ENCODE measurements at regions not wholly inside any gene's neighbourhood (a gene's known extent, or its start where the extent isn't known, plus 50 kb on each side); places are given as distances from the start of the nearest gene placed in this dataset.

DNA sequence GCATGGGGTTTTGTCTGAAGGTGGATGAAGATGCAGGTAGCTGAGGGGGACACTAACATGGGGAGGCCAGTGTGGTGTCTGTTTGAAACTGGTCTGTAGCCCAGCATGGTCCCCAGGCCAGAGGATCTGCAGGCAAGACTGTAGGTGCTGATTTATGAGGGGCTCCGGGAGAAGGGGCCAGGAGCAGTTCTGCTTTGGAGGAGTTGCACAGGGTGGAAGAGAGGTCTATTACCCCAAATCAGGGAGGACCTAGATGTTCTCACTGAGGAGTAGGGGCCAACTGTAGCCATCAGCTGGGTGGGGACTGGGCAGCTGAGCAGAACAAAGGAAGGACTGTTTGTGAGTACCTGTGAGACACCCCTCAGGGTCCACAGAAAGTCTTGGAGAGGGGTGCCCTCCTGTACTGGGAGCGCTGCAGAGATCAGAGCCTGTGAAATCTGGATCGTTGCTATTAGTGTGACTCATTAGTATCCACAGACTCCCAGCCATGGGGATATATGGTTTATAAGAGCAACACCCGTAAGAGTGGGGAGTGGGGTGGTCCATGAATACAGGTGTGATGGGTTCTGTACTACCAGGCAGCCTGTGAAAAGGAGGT, 64.3 kb upstream of the IRF2BP2 start:
- TF ChIP-seq CTCF (IDR thresholded peaks at IDR 0.05; ENCODE audit: insufficient read depth, low read length) (no peak), POLR2AphosphoS5 (IDR thresholded peaks at IDR 0.05; ENCODE audit: low read depth) (no peak), GABPA (IDR thresholded peaks at IDR 0.05; ENCODE audit: low read depth) (no peak)
- TF ChIP-seq, protein P1, sequence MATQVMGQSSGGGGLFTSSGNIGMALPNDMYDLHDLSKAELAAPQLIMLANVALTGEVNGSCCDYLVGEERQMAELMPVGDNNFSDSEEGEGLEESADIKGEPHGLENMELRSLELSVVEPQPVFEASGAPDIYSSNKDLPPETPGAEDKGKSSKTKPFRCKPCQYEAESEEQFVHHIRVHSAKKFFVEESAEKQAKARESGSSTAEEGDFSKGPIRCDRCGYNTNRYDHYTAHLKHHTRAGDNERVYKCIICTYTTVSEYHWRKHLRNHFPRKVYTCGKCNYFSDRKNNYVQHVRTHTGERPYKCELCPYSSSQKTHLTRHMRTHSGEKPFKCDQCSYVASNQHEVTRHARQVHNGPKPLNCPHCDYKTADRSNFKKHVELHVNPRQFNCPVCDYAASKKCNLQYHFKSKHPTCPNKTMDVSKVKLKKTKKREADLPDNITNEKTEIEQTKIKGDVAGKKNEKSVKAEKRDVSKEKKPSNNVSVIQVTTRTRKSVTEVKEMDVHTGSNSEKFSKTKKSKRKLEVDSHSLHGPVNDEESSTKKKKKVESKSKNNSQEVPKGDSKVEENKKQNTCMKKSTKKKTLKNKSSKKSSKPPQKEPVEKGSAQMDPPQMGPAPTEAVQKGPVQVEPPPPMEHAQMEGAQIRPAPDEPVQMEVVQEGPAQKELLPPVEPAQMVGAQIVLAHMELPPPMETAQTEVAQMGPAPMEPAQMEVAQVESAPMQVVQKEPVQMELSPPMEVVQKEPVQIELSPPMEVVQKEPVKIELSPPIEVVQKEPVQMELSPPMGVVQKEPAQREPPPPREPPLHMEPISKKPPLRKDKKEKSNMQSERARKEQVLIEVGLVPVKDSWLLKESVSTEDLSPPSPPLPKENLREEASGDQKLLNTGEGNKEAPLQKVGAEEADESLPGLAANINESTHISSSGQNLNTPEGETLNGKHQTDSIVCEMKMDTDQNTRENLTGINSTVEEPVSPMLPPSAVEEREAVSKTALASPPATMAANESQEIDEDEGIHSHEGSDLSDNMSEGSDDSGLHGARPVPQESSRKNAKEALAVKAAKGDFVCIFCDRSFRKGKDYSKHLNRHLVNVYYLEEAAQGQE (IDR thresholded peaks at IDR 0.05; ENCODE audit: insufficient replicate concordance, low read depth), result no peak

Measured in HL-60 (cell line).